Spleen (tissue), 7 donors: ENCODE measurements at regions not wholly inside any gene's neighbourhood (a gene's known extent, or its start where the extent isn't known, plus 50 kb on each side); places are given as distances from the start of the nearest gene placed in this dataset.

Experiments
- CTCF ChIP-seq, 11 experiments: fragments of 200-600 bp in 7 of 11; fragments of 450-650 bp in 4 of 11; sonication (generic) in 4 of 11; IDR thresholded peaks in 8 of 11; conservative IDR thresholded peaks in 3 of 11; 1 replicate in 7 of 11; 2 replicates in 4 of 11; pipeline versions ENCODE4 v1.4.0 to v1.8.0; 2016 to 2021; ENCODE audit warnings: antibody characterized with exemption in 11 of 11, inconsistent platforms in 4 of 11, mild to moderate bottlenecking in 1 of 11
- POLR2A ChIP-seq, 3 donors: fragments of 450-650 bp; IDR thresholded peaks; one replicate each; pipeline ENCODE4 v1.5.1; 2017; ENCODE audit warnings: antibody characterized with exemption in 3 of 3, mild to moderate bottlenecking in 1 of 3
- donor health status: DM: no; HTN: no; CAD: no; lungs with moderate emphysema.
- donor health status: DM: no; HTN: no; CAD: no.
- donor health status: DM: no; HTN: no; CAD: no.

- no peak for TF ChIP-seq CTCF (IDR thresholded peaks at IDR 0.05 in 8 of 11, conservative IDR thresholded peaks at IDR 0.05 in 3 of 11)
- no peak for TF ChIP-seq POLR2A (IDR thresholded peaks at IDR 0.05)
Observed at GRCh38 chr3:150050510-150050909, 79.8 kb upstream of the PFN2 start.
